Lung (tissue), 11 donors: ENCODE measurements at regions not wholly inside any gene's neighbourhood (a gene's known extent, or its start where the extent isn't known, plus 50 kb on each side); places are given as distances from the start of the nearest gene placed in this dataset.

Experiments
- ATAC-seq: fragments of 200-7000 bp; cut with Tn5 transposase; one replicate; pipeline ENCODE4 v1.9.1; 2020; ENCODE audit warnings: moderate number of reproducible peaks; ENCODE audit not compliant: insufficient read depth, low FRiP score
- DNase-seq, 3 donors: peaks; one replicate each; pipeline ENCODE4 v3.0.0-alpha.2; 2013 to 2017
- H3K27ac ChIP-seq, 2 donors: one replicate each; pipeline ENCODE4 v1.5.1; 2013; ENCODE audit warnings: mild to moderate bottlenecking in 2 of 2, moderate library complexity in 2 of 2, control low read depth in 1 of 2, inconsistent platforms in 1 of 2, low read depth in 1 of 2, low read length in 1 of 2
- H3K27me3 ChIP-seq, 3 donors: one replicate each; pipeline ENCODE4 v1.5.1; 2013; ENCODE audit warnings: low read length in 2 of 3; ENCODE audit not compliant: control insufficient read depth in 3 of 3, insufficient read depth in 3 of 3
- H3K36me3 ChIP-seq, 4 donors: one replicate each; pipeline ENCODE4 v1.5.1; 2013; ENCODE audit warnings: low read length in 4 of 4, mild to moderate bottlenecking in 1 of 4, moderate library complexity in 1 of 4; ENCODE audit not compliant: control insufficient read depth in 4 of 4, insufficient read depth in 4 of 4
- H3K4me1 ChIP-seq, 5 donors: one replicate each; pipeline ENCODE4 v1.5.1; 2013; ENCODE audit warnings: low read length in 5 of 5, mild to moderate bottlenecking in 2 of 5, moderate library complexity in 1 of 5; ENCODE audit not compliant: control insufficient read depth in 5 of 5, insufficient read depth in 5 of 5
- H3K4me3 ChIP-seq: one replicate; pipeline ENCODE4 v1.5.1; 2013; ENCODE audit warnings: mild to moderate bottlenecking, control low read depth, moderate library complexity
- H3K9ac ChIP-seq, 2 donors: one replicate each; pipeline ENCODE4 v1.5.1; 2013; ENCODE audit warnings: low read length in 2 of 2, control low read depth in 1 of 2; ENCODE audit not compliant: insufficient read depth in 1 of 2
- H3K9me3 ChIP-seq, 4 donors: one replicate each; pipeline ENCODE4 v1.5.1; 2013; ENCODE audit warnings: low read length in 3 of 4, mild to moderate bottlenecking in 1 of 4, moderate library complexity in 1 of 4; ENCODE audit not compliant: control insufficient read depth in 4 of 4, insufficient read depth in 3 of 4
- WGBS, 2 donors: extraction: QIAGEN DNeasy Blood & Tissue Kit; methylation state at CpG; one replicate each; pipeline ENCODE4 v1.1.7; 2013; 5-methylcytosine and 5-hydroxymethylcytosine counted together
- TF ChIP-seq, protein P1 (sequence below): IDR thresholded peaks from 2 replicates; pipeline ENCODE4 v1.5.1; 2012; ENCODE audit warnings: mild to moderate bottlenecking; ENCODE audit errors: control extremely low read depth, extremely low read depth
- donor health status: control.
- donor health status: control.
- donor health status: Bipolar disorder and iron deficiency.
- donor health status: healthy.
- donor health status: DM: yes; HTN: yes; CAD: no.

DNA sequence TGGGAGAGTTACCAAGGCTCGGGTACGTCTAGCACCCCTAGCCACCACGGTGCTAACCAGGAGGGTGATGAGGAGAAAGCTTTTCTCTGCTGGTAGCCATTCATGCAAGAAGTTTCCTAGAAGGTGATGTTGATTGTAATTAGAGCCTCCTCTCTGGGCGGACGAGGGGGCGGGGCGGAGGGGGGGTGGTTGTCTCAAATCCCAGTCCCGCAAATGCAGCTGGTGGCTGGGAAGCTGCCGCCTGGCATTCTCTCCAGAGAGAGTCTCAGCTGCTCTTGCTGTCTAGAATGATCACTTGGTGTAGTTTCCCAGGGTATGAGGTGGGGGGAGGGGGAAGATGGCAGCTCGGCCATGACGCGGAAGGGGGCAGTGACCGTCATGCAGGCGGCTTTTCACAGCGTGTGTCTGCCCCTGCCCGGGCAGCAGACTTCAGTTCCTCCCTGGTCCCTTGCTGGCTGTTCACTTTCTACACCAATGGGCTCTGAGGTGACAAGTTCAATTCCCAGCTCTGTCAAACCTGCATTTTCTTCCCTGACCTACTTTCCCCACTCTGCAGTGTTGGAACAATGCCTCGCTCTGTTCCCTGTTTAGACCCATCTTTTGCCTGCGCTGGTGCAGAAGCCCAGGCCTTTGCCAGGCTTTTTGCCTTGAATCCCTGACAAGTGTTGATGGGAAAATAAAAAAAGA lies 61.5 kb upstream of the KLF7 start:
- ATAC-seq = no peak
- WGBS, 2 donors = 51 to 83% methylated on average over 18 of the region's 18 CpGs
- H3K27ac ChIP-seq = peak overlapping the region in 1 of 2 donors; percentile 83

GRCh38 chr2:207227749-207228145 lies 62.0 kb upstream of the KLF7 start:
- TF ChIP-seq, protein P1, sequence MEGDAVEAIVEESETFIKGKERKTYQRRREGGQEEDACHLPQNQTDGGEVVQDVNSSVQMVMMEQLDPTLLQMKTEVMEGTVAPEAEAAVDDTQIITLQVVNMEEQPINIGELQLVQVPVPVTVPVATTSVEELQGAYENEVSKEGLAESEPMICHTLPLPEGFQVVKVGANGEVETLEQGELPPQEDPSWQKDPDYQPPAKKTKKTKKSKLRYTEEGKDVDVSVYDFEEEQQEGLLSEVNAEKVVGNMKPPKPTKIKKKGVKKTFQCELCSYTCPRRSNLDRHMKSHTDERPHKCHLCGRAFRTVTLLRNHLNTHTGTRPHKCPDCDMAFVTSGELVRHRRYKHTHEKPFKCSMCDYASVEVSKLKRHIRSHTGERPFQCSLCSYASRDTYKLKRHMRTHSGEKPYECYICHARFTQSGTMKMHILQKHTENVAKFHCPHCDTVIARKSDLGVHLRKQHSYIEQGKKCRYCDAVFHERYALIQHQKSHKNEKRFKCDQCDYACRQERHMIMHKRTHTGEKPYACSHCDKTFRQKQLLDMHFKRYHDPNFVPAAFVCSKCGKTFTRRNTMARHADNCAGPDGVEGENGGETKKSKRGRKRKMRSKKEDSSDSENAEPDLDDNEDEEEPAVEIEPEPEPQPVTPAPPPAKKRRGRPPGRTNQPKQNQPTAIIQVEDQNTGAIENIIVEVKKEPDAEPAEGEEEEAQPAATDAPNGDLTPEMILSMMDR = no peak
- ATAC-seq = no peak
- H3K9me3 ChIP-seq = no peaks in the 10 kb centered on the region
- DNase-seq = no peak
- H3K27ac ChIP-seq = peak overlapping the region in 1 of 2 donors; percentile 66
- peaks cover 0 to 23% (median 9%) of the 10 kb centered on the region in 5 donors for H3K4me1 ChIP-seq
- no peaks in the 10 kb centered on the region for H3K27me3 ChIP-seq
- 81 to 90% methylated on average over 3 of the region's 3 CpGs for WGBS, 2 donors
- no peaks in the 10 kb centered on the region for H3K36me3 ChIP-seq
- no peak overlapping the region for H3K9ac ChIP-seq
- no peak overlapping the region for H3K4me3 ChIP-seq

More for the DNA sequence above, 61.5 kb upstream of the KLF7 start:
- Histone ChIP-seq H3K4me3 (no peak overlapping the region), H3K27me3 (no peaks in the 10 kb centered on the region), H3K9me3 (no peaks in the 10 kb centered on the region), H3K4me1 (peaks cover 0 to 23% (median 9%) of the 10 kb centered on the region in 5 donors), H3K9ac (no peak overlapping the region), H3K36me3 (no peaks in the 10 kb centered on the region)
- TF ChIP-seq, protein P1 = no peak
- DNase-seq = peak; percentile 33 to 51 (median 46)

DNA sequence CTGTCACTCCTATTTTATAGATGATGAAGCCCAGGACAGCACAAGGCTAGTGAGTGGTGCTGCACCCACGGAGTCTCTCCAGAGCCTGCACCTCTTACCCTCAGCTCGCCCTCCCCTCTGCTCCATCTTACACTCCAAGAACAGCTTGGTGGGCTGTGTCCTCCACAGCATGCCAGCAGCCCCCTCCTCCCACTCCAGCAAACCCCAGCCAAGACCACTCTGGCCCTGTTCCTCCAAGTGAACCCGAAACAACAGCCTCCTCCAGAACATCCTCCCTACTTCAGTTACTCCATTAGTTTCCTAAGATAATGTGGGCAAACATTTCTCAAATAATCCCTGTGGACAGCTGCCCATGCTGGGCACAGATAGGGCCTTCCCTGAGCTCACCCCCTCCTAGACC lies 62.7 kb upstream of the KLF7 start:
- WGBS, 2 donors = 93 to 98% methylated on average over 3 of the region's 3 CpGs
- no peaks in the 10 kb centered on the region for H3K27me3 ChIP-seq
- H3K9me3 ChIP-seq = no peaks in the 10 kb centered on the region
- TF ChIP-seq, protein P1 = no peak
- DNase-seq = no peak
- H3K27ac ChIP-seq = peak overlapping the region in 1 of 2 donors; percentile 41
- H3K4me1 ChIP-seq = peaks cover 0 to 23% (median 9%) of the 10 kb centered on the region in 5 donors
- ATAC-seq = no peak
- no peak overlapping the region for H3K4me3 ChIP-seq
- no peak overlapping the region for H3K9ac ChIP-seq
- H3K36me3 ChIP-seq = no peaks in the 10 kb centered on the region
